WTC11 (cell line): ENCODE measurements at regions not wholly inside any gene's neighbourhood (a gene's known extent, or its start where the extent isn't known, plus 50 kb on each side); places are given as distances from the start of the nearest gene placed in this dataset.

Experiments used
- ATF6 ChIP-seq: sonication (generic); formaldehyde crosslinking; IDR thresholded peaks from 2 replicates; pipeline ENCODE4 v1.8.1; 2023; ENCODE audit warnings: mild to moderate bottlenecking, missing genetic modification reagents
- CTCF ChIP-seq: fragments of 200-600 bp; IDR thresholded peaks from 2 replicates; pipeline ENCODE4 v1.8.0; 2022; ENCODE audit warnings: antibody characterized with exemption
- ESRRA ChIP-seq: sonication (generic); formaldehyde crosslinking; IDR thresholded peaks from 2 replicates; pipeline ENCODE4 v1.8.1; 2022; ENCODE audit warnings: mild to moderate bottlenecking, missing genetic modification reagents, borderline replicate concordance
- GRHL2 ChIP-seq: fragments of 250-450 bp; sonication (Bioruptor Pico); IDR thresholded peaks from 2 replicates; pipeline ENCODE4 v1.8.0; 2022; ENCODE audit warnings: mild to moderate bottlenecking, moderate library complexity; ENCODE audit not compliant: insufficient replicate concordance, severe bottlenecking
- MXD4 ChIP-seq: fragments of 250-450 bp; sonication (Bioruptor Pico); IDR thresholded peaks from 2 replicates; pipeline ENCODE4 v1.8.0; 2021; ENCODE audit warnings: mild to moderate bottlenecking, moderate library complexity, borderline replicate concordance
- MYBL2 ChIP-seq: sonication (generic); formaldehyde crosslinking; IDR thresholded peaks from 2 replicates; pipeline ENCODE4 v1.8.1; 2023; ENCODE audit warnings: mild to moderate bottlenecking, moderate library complexity, missing genetic modification reagents
- SMAD3 ChIP-seq: sonication (generic); formaldehyde crosslinking; IDR thresholded peaks from 2 replicates; pipeline ENCODE4 v1.8.0; 2022; ENCODE audit warnings: missing genetic modification reagents, mild to moderate bottlenecking, borderline replicate concordance
- STAT6 ChIP-seq: sonication (generic); formaldehyde crosslinking; conservative IDR thresholded peaks from 2 replicates; pipeline ENCODE4 v1.8.1; 2023; ENCODE audit warnings: mild to moderate bottlenecking, low read depth, missing genetic modification reagents, moderate library complexity
- TEAD4 ChIP-seq: sonication (generic); formaldehyde crosslinking; IDR thresholded peaks from 2 replicates; pipeline ENCODE4 v1.8.0; 2022; ENCODE audit warnings: mild to moderate bottlenecking, missing genetic modification reagents
- ZNF263 ChIP-seq: sonication (generic); formaldehyde crosslinking; IDR thresholded peaks from 2 replicates; pipeline ENCODE4 v1.8.1; 2022; ENCODE audit warnings: low read depth, mild to moderate bottlenecking, moderate library complexity, missing genetic modification reagents
- TF ChIP-seq, protein P1 (sequence below): sonication (generic); formaldehyde crosslinking; IDR thresholded peaks from 2 replicates; pipeline ENCODE4 v1.8.1; 2022; ENCODE audit warnings: low read depth, missing genetic modification reagents, borderline replicate concordance

DNA sequence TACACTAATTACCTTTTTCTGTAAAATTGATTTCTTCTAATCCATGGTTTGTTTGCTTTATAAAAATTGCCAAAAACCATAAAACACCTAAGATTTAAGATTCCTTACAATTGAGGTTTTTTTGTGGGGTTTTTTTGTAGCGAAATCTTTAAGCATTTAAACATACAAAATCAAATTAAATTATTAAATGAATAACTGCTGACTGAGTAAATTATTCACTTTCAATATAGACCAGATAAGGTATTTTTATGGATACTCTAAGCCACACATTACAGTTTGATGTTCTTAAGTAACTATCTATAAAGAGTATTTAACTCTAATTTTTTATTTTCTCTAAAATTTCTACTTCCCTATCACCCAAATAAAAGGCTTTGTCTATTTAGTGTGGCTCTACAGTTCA, 55.5 kb downstream of the PIK3C2A start:
- TF ChIP-seq CTCF (no peak), ZNF263 (CRISPR knock-in tag) (no peak), SMAD3 (no peak), STAT6 (no peak), GRHL2 (CRISPR knock-in tag) (no peak), TEAD4 (CRISPR knock-in tag) (no peak), MXD4 (CRISPR knock-in tag) (no peak), MYBL2 (CRISPR knock-in tag) (no peak), ATF6 (no peak), ESRRA (CRISPR knock-in tag) (no peak)
- TF ChIP-seq, protein P1, sequence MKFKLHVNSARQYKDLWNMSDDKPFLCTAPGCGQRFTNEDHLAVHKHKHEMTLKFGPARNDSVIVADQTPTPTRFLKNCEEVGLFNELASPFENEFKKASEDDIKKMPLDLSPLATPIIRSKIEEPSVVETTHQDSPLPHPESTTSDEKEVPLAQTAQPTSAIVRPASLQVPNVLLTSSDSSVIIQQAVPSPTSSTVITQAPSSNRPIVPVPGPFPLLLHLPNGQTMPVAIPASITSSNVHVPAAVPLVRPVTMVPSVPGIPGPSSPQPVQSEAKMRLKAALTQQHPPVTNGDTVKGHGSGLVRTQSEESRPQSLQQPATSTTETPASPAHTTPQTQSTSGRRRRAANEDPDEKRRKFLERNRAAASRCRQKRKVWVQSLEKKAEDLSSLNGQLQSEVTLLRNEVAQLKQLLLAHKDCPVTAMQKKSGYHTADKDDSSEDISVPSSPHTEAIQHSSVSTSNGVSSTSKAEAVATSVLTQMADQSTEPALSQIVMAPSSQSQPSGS (CRISPR knock-in tag): no peak
